ENCODE measurements at regions not wholly inside any gene's neighbourhood (a gene's known extent, or its start where the extent isn't known, plus 50 kb on each side); places are given as distances from the start of the nearest gene placed in this dataset.
"Not testable (repeated sequence)": the region's sequence is repeated elsewhere in the genome, so short reads cannot be mapped to it uniquely, and the experiment has no call there.

DNA sequence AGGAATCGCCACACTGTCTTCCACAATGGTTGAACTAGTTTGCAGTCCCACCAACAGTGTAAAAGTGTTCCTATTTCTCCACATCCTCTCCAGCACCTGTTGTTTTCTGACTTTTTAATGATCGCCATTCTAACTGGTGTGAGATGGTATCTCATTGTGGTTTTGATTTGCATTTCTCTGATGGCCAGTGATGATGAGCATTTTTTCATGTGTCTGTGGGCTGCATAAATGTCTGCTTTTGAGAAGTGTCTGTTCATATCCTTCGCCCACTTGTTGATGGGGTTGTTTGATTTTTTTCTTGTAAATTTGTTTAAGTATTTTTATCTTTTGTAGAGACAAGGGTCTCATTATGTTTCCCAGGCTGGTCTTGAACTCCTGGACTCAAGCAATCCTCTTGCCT, 128.5 kb downstream of the EMP1 start:
- H2BK5ac ChIP-seq (ENCODE audit: low read depth, low read length, poor library complexity, severe bottlenecking); ATAC-seq (ENCODE audit: low read depth); H4K91ac ChIP-seq (ENCODE audit: insufficient read depth, low read depth, low read length); H2AK5ac ChIP-seq (ENCODE audit: low read depth, low read length); H3K9me3 ChIP-seq (ENCODE audit: control insufficient read depth, insufficient read depth, low read length); H2AK9ac ChIP-seq (replicated peaks; ENCODE audit: low read depth, low read length, poor library complexity); H3K27ac ChIP-seq (ENCODE audit: insufficient read depth, low read length); BruUV-seq (replicated peaks); H4K5ac ChIP-seq (ENCODE audit: low read depth, low read length); H3K27me3 ChIP-seq (ENCODE audit: control insufficient read depth, insufficient read depth, low read length); H2BK120ac ChIP-seq (ENCODE audit: low read depth, low read length); H3K79me1 ChIP-seq (ENCODE audit: low read depth in 1 of 2, low read length in 2 of 2); H3K4me1 ChIP-seq (ENCODE audit: control insufficient read depth, insufficient read depth, low read length); DNase-seq; H3K4me3 ChIP-seq (ENCODE audit: insufficient read depth, low read depth, low read length); H4K20me1 ChIP-seq (ENCODE audit: insufficient read depth, low read length); H3K4me2 ChIP-seq (ENCODE audit: low read depth, low read length); H3K23ac ChIP-seq (ENCODE audit: low read depth, low read length); H2BK15ac ChIP-seq (ENCODE audit: low read depth, low read length); H3K9me1 ChIP-seq (ENCODE audit: insufficient read depth, low read length); H4K8ac ChIP-seq (ENCODE audit: low read depth in 2 of 2, low read length in 2 of 2); H3K56ac ChIP-seq (ENCODE audit: extremely low read depth, insufficient read depth, low read length); H3K4ac ChIP-seq (ENCODE audit: low read depth, low read length); CTCF ChIA-PET; H2BK20ac ChIP-seq (ENCODE audit: low read depth, low read length); POLR2A ChIA-PET (ENCODE audit: unreplicated experiment); dilution Hi-C loops (cut with HindIII; ENCODE audit: low sequenced_read_pairs, unreplicated experiment); H2AFZ ChIP-seq (replicated peaks; ENCODE audit: low read length, poor library complexity); H3K36me3 ChIP-seq (ENCODE audit: control insufficient read depth, insufficient read depth, low read length); H3K14ac ChIP-seq (replicated peaks; ENCODE audit: low read depth, low read length); H3K9ac ChIP-seq (ENCODE audit: low read depth, low read length); H3K18ac ChIP-seq (ENCODE audit: low read depth, low read length); intact Hi-C loops (cut with micrococcal nuclease); in situ Hi-C loops (cut with MboI; ENCODE audit: low sequenced_read_pairs): not testable (repeated sequence)
- WGBS, 2 experiments (ENCODE audit: extremely low coverage in 2 of 2, insufficient read length in 1 of 2) = no CpG with 5 or more reads among the region's 3 CpGs

Data from IMR-90 (cell line).